Ureter (tissue), 1 donor: ENCODE measurements at regions not wholly inside any gene's neighbourhood (a gene's known extent, or its start where the extent isn't known, plus 50 kb on each side); places are given as distances from the start of the nearest gene placed in this dataset.

Source experiments
- DNase-seq: peaks from one replicate; pipeline ENCODE4 v3.0.0-alpha.2; 2020; ENCODE audit warnings: low spot score
- donor health status: DM: yes; HTN: yes; CAD: no.

DNA sequence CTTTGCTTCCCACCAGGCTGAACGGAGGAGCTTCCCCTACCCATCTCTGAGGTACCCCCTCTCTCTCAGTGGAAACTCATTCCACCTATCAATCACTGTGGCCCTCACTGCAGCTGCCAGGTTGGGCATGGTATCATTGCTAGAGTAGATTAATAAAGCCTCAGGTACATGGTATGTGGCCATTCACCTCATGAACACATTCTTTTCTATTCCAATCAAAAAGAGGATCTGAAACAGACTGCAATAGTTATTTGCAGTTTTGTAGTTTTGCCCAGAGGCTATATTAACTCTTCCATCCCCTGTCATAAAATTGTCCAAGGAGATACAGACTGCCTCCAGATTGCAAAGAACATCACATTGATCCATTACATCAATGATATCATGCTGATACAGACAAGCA is 85.8 kb upstream of the MVB12B start:
- DNase-seq: no peak

DNA sequence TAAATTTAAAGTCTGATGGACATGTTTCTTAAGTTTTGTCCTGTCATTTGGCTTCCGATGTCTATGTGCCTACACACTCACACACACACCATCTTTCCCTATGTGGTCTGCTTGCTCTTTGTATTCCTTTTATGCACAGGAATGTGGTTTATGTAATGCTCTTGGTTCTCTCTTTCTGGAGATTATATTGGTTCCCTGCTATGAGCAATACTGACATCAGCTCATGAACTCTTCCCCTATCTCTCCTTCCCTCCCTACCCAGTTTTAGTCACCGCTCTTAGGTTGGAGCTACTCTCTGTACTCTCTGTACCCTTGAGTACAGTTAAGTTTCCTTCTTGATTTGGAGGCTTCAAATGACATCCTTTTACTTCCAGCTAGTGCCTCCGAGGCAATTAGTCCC is 77.9 kb upstream of the MVB12B start:
- DNase-seq: no peak

GRCh38 chr9:126261584-126262356 is 64.9 kb upstream of the MVB12B start:
- DNase-seq: no peak

- no peak for DNase-seq
Observed at GRCh38 chr9:126262738-126263137, 63.9 kb upstream of the MVB12B start.

DNA sequence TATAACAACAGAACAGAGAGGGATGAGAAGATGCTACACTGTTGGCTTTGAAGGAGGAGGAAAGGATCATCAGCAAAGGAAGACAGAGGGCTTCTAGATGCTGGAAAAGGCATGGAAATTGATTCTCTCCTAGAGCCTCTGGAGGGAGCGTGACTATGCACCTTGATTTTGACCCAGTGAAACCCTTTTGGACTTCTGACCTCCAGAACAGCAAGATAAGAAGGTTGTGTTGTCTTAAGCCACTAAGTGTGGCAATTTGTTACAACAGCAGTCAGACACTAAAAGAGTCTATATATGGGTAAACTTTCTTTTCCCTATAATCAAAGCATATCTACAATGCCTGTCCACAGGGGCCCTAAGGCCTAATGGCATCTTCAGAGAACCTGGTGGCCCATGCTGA is 56.1 kb upstream of the MVB12B start:
- no peak for DNase-seq

DNA sequence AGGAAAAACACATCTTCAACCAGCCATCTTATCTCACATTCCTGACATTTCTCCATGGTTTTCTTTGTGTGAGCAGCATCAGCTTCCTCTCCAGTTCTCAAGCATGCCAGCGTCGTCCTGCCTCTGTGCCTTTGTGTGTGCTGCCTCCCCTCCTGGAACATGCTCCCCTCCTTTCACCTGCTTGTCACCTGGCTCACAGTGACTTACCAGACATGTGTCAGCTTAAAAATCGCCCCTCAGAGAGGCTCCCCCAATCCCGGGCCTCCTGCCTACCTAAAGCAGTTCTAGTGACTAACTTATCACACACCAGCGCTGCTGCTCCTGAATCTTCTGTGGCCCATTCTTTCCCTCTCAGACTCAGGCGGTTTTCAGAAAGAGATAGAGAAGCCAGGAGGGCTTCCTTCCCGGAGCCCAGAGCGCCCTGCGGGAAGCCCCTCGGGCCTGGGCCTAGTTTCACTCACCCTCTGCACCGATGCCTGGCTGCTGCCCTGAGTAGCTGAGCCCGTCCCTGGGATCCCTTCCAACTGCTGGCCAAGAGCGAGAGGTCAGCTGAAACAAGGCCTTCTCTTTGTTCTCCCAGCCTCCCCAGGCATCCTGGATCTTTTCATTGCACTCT is 51.1 kb upstream of the MVB12B start:
- DNase-seq: no peak

- no peak for DNase-seq
Observed at GRCh38 chr9:126276056-126276728, 50.4 kb upstream of the MVB12B start.
